Immature natural killer cell (primary cell): ENCODE measurements at regions not wholly inside any gene's neighbourhood (a gene's known extent, or its start where the extent isn't known, plus 50 kb on each side); places are given as distances from the start of the nearest gene placed in this dataset.
"Not testable (repeated sequence)": the region's sequence is repeated elsewhere in the genome, so short reads cannot be mapped to it uniquely, and the experiment has no call there.

Experiments used
- DNase-seq, 3 donors: peaks; one replicate each; pipeline ENCODE4 v3.0.0; 2022; ENCODE audit warnings: mixed read lengths in 1 of 3
- H3K27ac Mint-ChIP-seq, 6 donors: one replicate each; pipeline ENCODE4 v1.8.0; 2020; ENCODE audit warnings: mixed read lengths in 6 of 6, mild to moderate bottlenecking in 5 of 6, inconsistent platforms in 4 of 6, moderate library complexity in 3 of 6
- H3K27me3 Mint-ChIP-seq, 3 donors: one replicate each; pipeline ENCODE4 v1.8.0; 2020 to 2021; ENCODE audit warnings: low read depth in 3 of 3, mild to moderate bottlenecking in 3 of 3, mixed read lengths in 3 of 3, moderate library complexity in 3 of 3, inconsistent platforms in 1 of 3
- H3K36me3 Mint-ChIP-seq, 3 donors: one replicate each; pipeline ENCODE4 v1.8.0; 2020; ENCODE audit warnings: mixed read lengths in 3 of 3, inconsistent platforms in 2 of 3, mild to moderate bottlenecking in 2 of 3
- H3K4me1 Mint-ChIP-seq, 2 donors: one replicate each; pipeline ENCODE4 v1.8.0; 2020; ENCODE audit warnings: inconsistent platforms in 2 of 2, mild to moderate bottlenecking in 2 of 2, mixed read lengths in 2 of 2, moderate library complexity in 1 of 2
- H3K4me3 Mint-ChIP-seq, 5 donors: one replicate each; pipeline ENCODE4 v1.8.0; 2020; ENCODE audit warnings: mild to moderate bottlenecking in 5 of 5, mixed read lengths in 5 of 5, inconsistent platforms in 3 of 5, moderate library complexity in 3 of 5
- H3K9me3 Mint-ChIP-seq, 6 donors: one replicate each; pipeline ENCODE4 v1.8.0; 2020; ENCODE audit warnings: mild to moderate bottlenecking in 6 of 6, mixed read lengths in 6 of 6, inconsistent platforms in 4 of 6, moderate library complexity in 3 of 6

- no peak for DNase-seq
- no peaks in the 10 kb centered on the region for H3K36me3 Mint-ChIP-seq
- no peaks in the 10 kb centered on the region for H3K27me3 Mint-ChIP-seq
- no peak overlapping the region for H3K27ac Mint-ChIP-seq
- no peak overlapping the region for H3K4me3 Mint-ChIP-seq
- H3K9me3 Mint-ChIP-seq = no peaks in the 10 kb centered on the region
- no peaks in the 10 kb centered on the region for H3K4me1 Mint-ChIP-seq
Measured at GRCh38 chr14:105605464-105606304, 79.3 kb downstream of the TMEM121 start.

GRCh38 chr14:105606305-105606975, 80.1 kb downstream of the TMEM121 start:
- not testable (repeated sequence) for H3K36me3 Mint-ChIP-seq, DNase-seq, H3K4me3 Mint-ChIP-seq, H3K9me3 Mint-ChIP-seq, H3K4me1 Mint-ChIP-seq, H3K27me3 Mint-ChIP-seq, H3K27ac Mint-ChIP-seq

GRCh38 chr14:105607025-105607424, 80.6 kb downstream of the TMEM121 start:
- H3K4me1 Mint-ChIP-seq, H3K36me3 Mint-ChIP-seq, H3K9me3 Mint-ChIP-seq, DNase-seq, H3K27ac Mint-ChIP-seq, H3K4me3 Mint-ChIP-seq, H3K27me3 Mint-ChIP-seq: not testable (repeated sequence)

- H3K27ac Mint-ChIP-seq, H3K27me3 Mint-ChIP-seq, H3K36me3 Mint-ChIP-seq, H3K9me3 Mint-ChIP-seq, H3K4me3 Mint-ChIP-seq, DNase-seq, H3K4me1 Mint-ChIP-seq: not testable (repeated sequence)
Measured at GRCh38 chr14:105614987-105615386, 88.6 kb downstream of the TMEM121 start.

- H3K9me3 Mint-ChIP-seq, H3K27me3 Mint-ChIP-seq, DNase-seq, H3K4me3 Mint-ChIP-seq, H3K27ac Mint-ChIP-seq, H3K4me1 Mint-ChIP-seq, H3K36me3 Mint-ChIP-seq: not testable (repeated sequence)
Measured at GRCh38 chr14:105615986-105616801, 89.8 kb downstream of the TMEM121 start.

- peaks cover 0 to 2% of the 10 kb centered on the region in 2 donors for H3K4me1 Mint-ChIP-seq
- no peak for DNase-seq
- peaks cover 4 to 6% (median 5%) of the 10 kb centered on the region in 3 donors for H3K27me3 Mint-ChIP-seq
- peak overlapping the region in 1 of 6 donors; percentile 1 for H3K27ac Mint-ChIP-seq
- no peak overlapping the region for H3K4me3 Mint-ChIP-seq
- H3K9me3 Mint-ChIP-seq = peaks cover 0 to 3% (median 0%) of the 10 kb centered on the region in 6 donors
- no peaks in the 10 kb centered on the region for H3K36me3 Mint-ChIP-seq
Measured at GRCh38 chr14:105616802-105617192, 90.4 kb downstream of the TMEM121 start.

GRCh38 chr14:105617201-105617777, 90.9 kb downstream of the TMEM121 start:
- Mint-ChIP-seq H3K4me3 (no peak overlapping the region), H3K27ac (peak overlapping the region in 2 of 6 donors; percentile 1 to 10), H3K27me3 (peaks cover 4 to 6% (median 5%) of the 10 kb centered on the region in 3 donors), H3K9me3 (peaks cover 0 to 3% (median 0%) of the 10 kb centered on the region in 6 donors), H3K4me1 (peaks cover 0 to 2% of the 10 kb centered on the region in 2 donors), H3K36me3 (no peaks in the 10 kb centered on the region)
- DNase-seq = no peak

- H3K27me3 Mint-ChIP-seq, H3K9me3 Mint-ChIP-seq, H3K27ac Mint-ChIP-seq, H3K36me3 Mint-ChIP-seq, DNase-seq, H3K4me1 Mint-ChIP-seq, H3K4me3 Mint-ChIP-seq: not testable (repeated sequence)
Measured at GRCh38 chr14:105617805-105618204, 91.4 kb downstream of the TMEM121 start.

GRCh38 chr14:105619324-105619723, 92.9 kb downstream of the TMEM121 start:
- H3K4me3 Mint-ChIP-seq, H3K27me3 Mint-ChIP-seq, H3K4me1 Mint-ChIP-seq, DNase-seq, H3K27ac Mint-ChIP-seq, H3K36me3 Mint-ChIP-seq, H3K9me3 Mint-ChIP-seq: not testable (repeated sequence)

GRCh38 chr14:105620178-105620864, 93.9 kb downstream of the TMEM121 start:
- H3K4me1 Mint-ChIP-seq, H3K27ac Mint-ChIP-seq, H3K36me3 Mint-ChIP-seq, H3K9me3 Mint-ChIP-seq, H3K4me3 Mint-ChIP-seq, H3K27me3 Mint-ChIP-seq, DNase-seq: not testable (repeated sequence)

- not testable (repeated sequence) for H3K4me3 Mint-ChIP-seq, H3K9me3 Mint-ChIP-seq, H3K4me1 Mint-ChIP-seq, H3K36me3 Mint-ChIP-seq, DNase-seq, H3K27ac Mint-ChIP-seq, H3K27me3 Mint-ChIP-seq
Measured at GRCh38 chr14:105620865-105621471, 94.6 kb downstream of the TMEM121 start.

- not testable (repeated sequence) for H3K36me3 Mint-ChIP-seq, DNase-seq, H3K27me3 Mint-ChIP-seq, H3K4me1 Mint-ChIP-seq, H3K27ac Mint-ChIP-seq, H3K4me3 Mint-ChIP-seq, H3K9me3 Mint-ChIP-seq
Measured at GRCh38 chr14:105621479-105622328, 95.3 kb downstream of the TMEM121 start.
